Rectal smooth muscle tissue (tissue), 1 donor: ENCODE measurements at regions not wholly inside any gene's neighbourhood (a gene's known extent, or its start where the extent isn't known, plus 50 kb on each side); places are given as distances from the start of the nearest gene placed in this dataset.
"Not testable (repeated sequence)": the region's sequence is repeated elsewhere in the genome, so short reads cannot be mapped to it uniquely, and the experiment has no call there.

ENCODE experiments used
- H3K27ac ChIP-seq: one replicate; pipeline ENCODE4 v1.7.0; 2013; ENCODE audit warnings: low read depth, low read length, inconsistent platforms
- H3K27me3 ChIP-seq: one replicate; pipeline ENCODE4 v1.7.0; 2013; ENCODE audit warnings: low read length; ENCODE audit not compliant: control insufficient read depth, insufficient read depth
- H3K36me3 ChIP-seq: one replicate; pipeline ENCODE4 v1.7.0; 2013; ENCODE audit warnings: low read length; ENCODE audit not compliant: control insufficient read depth, insufficient read depth
- H3K4me1 ChIP-seq: one replicate; pipeline ENCODE4 v1.7.0; 2013; ENCODE audit warnings: low read length; ENCODE audit not compliant: control insufficient read depth, insufficient read depth
- H3K4me3 ChIP-seq: one replicate; pipeline ENCODE4 v1.7.0; 2013; ENCODE audit warnings: low read length
- H3K9ac ChIP-seq: one replicate; pipeline ENCODE4 v1.7.0; 2013; ENCODE audit warnings: low read length

DNA sequence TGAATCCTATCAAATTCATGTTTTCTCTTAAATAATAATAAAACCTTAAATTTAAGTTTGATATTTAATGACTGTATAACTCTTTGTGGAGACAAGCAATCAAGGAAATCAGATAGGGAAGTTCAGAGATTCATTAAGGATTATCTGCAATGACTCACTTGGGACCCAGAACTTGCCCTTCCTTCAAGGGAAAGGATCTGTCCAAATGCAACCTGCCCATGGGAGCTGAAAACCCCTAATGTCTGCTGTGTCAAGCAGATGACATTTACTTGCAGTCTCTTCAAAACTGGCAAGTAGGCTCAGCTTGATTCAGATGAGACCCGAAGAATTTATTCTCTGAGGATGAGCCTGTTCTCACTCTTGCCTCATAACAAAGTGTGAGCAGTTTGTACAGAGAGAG is 1577.6 kb downstream of the EFNA5 start:
- Histone ChIP-seq H3K4me1 (peaks cover 3% of the 10 kb centered on the region), H3K27ac (no peak overlapping the region), H3K9ac (no peak overlapping the region), H3K4me3 (no peak overlapping the region), H3K36me3 (no peaks in the 10 kb centered on the region), H3K27me3 (no peaks in the 10 kb centered on the region)

DNA sequence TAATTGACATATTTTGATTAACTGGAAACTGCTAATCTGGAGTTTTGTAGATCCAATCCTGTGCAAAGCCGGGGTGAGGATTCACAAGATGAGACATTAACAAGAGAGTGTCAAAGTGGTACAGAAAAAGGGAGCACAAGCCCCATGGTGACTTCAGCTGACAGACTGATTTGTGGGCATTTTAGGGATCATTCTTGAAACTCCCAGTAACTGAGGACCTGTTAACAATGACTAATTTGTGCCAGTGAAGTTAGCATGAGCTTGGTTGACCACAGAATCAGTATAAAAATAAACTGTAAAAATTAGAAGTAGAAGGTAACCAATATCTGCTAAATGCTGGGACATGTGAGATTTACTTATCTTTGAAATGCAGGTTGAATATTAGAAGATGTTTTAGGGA is 1578.3 kb downstream of the EFNA5 start:
- Histone ChIP-seq H3K36me3 (no peaks in the 10 kb centered on the region), H3K27me3 (no peaks in the 10 kb centered on the region), H3K27ac (no peak overlapping the region), H3K4me3 (no peak overlapping the region), H3K4me1 (peaks cover 3% of the 10 kb centered on the region), H3K9ac (no peak overlapping the region)

DNA sequence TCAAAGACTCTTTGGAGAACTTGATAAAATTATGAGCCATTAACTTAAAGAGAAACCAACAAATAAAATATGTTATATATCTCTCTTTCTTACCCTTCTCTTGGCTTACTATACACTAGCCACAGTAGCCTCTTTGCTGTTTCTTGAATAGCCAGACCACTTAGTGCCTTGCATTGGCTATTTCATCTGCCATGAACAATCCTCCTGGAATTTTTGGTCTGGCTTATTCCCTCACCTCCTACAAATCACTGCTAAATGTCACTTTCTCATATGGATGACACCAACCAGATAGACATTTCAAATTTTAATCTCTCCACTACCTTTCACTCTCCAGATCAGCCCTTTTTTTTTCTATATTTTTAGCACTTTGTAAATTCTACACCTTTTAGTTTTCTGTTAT is 1581.7 kb downstream of the EFNA5 start:
- H3K27ac ChIP-seq: no peak overlapping the region
- no peak overlapping the region for H3K4me3 ChIP-seq
- peaks cover 3% of the 10 kb centered on the region for H3K4me1 ChIP-seq
- no peak overlapping the region for H3K9ac ChIP-seq
- no peaks in the 10 kb centered on the region for H3K36me3 ChIP-seq
- no peaks in the 10 kb centered on the region for H3K27me3 ChIP-seq

DNA sequence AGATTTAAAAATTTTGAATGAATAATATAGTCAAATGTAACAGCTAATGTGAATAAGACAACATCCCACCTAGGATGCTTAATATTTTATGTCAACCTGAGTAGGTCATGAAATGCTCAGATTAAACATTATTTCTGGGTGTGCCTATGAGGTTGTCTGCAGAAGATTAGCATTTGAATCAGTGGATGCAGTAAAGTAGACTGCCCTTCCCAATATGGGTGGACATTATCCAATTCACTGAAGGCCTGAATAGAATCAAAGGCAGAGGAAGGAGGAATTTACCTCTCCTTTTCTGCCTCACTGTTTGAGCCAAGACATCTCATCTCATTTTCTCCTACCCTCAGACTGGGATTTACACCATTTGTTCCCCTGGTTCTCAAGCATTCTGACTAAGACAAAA is 1582.3 kb downstream of the EFNA5 start:
- no peak overlapping the region for H3K4me3 ChIP-seq
- no peak overlapping the region for H3K9ac ChIP-seq
- no peaks in the 10 kb centered on the region for H3K27me3 ChIP-seq
- H3K4me1 ChIP-seq: peaks cover 3% of the 10 kb centered on the region
- no peaks in the 10 kb centered on the region for H3K36me3 ChIP-seq
- H3K27ac ChIP-seq: no peak overlapping the region

DNA sequence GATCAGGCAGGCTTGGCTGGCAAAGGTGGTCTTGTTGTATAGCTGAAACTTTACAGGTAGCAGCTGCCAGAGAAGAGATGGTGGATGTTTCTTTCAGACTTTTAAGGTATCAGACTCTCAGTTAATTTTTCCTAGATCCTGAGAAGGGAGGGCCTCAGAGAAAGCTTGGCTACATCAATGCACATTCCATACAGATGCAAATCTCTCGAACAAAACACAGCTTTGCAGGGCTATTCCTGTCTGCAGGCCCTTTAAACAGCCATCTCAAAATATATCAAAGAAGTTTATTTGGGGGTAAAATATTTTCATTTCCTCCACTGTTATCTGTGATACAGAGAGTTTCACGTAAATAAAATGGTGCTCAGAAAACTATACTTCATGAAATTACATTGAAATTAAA is 1584.4 kb downstream of the EFNA5 start:
- H3K27ac ChIP-seq: no peak overlapping the region
- no peaks in the 10 kb centered on the region for H3K4me1 ChIP-seq
- H3K9ac ChIP-seq: no peak overlapping the region
- no peak overlapping the region for H3K4me3 ChIP-seq
- H3K27me3 ChIP-seq: no peaks in the 10 kb centered on the region
- no peaks in the 10 kb centered on the region for H3K36me3 ChIP-seq

DNA sequence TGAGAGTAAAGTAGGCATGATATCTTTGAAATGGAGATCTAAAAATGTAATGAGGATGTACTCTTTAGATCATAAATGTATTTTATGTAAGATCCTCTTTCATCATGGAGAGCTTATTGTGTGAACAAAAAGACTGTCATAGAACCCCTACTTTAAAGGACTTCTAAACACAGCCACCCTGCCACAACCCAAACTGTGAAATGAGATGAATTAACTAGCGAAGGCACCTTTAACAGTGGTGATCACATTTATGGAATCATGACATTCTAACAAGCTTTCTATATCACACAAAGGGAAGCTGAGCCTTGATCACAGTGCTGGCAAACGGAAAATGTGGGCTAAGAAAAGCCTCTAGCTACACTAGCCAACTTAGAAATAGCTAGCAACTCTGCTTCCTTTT is 1585.2 kb downstream of the EFNA5 start:
- Histone ChIP-seq H3K9ac (no peak overlapping the region), H3K27ac (no peak overlapping the region), H3K4me3 (no peak overlapping the region), H3K4me1 (no peaks in the 10 kb centered on the region), H3K27me3 (no peaks in the 10 kb centered on the region), H3K36me3 (no peaks in the 10 kb centered on the region)

DNA sequence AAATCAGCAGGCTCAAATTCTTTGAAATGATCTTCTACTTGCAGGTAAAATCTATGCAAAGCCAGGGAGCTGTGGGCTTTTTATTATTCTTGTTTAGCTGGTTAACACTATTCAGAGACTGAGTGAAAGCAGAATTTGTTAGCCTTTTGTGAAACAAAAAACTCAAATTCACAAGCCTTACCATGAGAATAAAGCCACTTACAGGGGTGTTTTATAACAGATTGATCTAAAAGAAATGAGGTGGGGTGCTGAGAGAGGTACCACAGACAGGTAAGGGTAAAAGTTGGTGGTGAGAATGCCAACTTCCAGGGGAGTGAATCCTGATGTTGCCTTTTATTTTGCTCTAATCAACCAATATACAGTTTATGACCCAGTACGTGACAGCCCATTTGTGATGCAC is 1585.6 kb downstream of the EFNA5 start:
- H3K27ac ChIP-seq: no peak overlapping the region
- no peaks in the 10 kb centered on the region for H3K36me3 ChIP-seq
- no peaks in the 10 kb centered on the region for H3K4me1 ChIP-seq
- no peak overlapping the region for H3K4me3 ChIP-seq
- H3K27me3 ChIP-seq: no peaks in the 10 kb centered on the region
- no peak overlapping the region for H3K9ac ChIP-seq

DNA sequence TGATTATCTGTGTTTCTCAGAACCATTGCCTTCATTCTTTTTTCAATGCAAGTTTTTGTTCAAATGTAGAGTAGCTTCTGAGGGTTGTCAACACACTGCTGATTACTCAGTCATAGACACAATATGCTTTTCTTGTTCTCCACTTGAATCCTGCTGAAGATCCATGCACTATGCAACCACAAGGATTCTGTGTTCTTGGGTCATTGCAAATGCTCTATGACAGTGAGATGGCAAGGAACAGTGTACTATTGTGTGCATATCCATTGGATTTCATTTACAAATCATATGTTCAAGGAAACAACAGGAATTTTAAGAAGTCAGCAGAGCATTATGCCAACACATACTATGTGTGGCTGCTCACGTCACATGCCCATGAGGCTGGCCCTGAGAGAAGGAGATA is 1590.2 kb downstream of the EFNA5 start:
- no peaks in the 10 kb centered on the region for H3K36me3 ChIP-seq
- no peaks in the 10 kb centered on the region for H3K27me3 ChIP-seq
- no peak overlapping the region for H3K4me3 ChIP-seq
- no peak overlapping the region for H3K9ac ChIP-seq
- no peak overlapping the region for H3K27ac ChIP-seq
- no peaks in the 10 kb centered on the region for H3K4me1 ChIP-seq

DNA sequence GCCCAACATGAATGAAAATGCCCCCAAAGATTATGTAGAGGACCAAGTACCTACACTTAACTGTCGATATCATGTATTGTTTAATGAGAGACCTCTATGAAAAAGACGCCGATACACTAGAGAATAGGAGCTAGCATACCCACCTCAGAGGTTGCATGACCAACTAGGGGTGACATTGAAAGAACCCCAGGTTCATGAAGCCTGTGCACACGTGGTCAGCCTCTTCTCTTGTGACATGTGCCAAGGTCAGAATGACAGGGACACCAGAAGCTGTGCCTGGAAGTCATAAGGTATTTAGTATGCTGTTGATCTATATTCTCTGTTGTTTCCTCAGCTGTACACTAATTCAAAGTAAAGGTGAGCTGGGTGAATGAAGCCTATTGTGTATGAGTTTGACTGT is 1594.1 kb downstream of the EFNA5 start:
- H3K27ac ChIP-seq: no peak overlapping the region
- no peak overlapping the region for H3K9ac ChIP-seq
- H3K4me3 ChIP-seq: no peak overlapping the region
- H3K4me1 ChIP-seq: no peaks in the 10 kb centered on the region
- H3K36me3 ChIP-seq: no peaks in the 10 kb centered on the region
- H3K27me3 ChIP-seq: no peaks in the 10 kb centered on the region

DNA sequence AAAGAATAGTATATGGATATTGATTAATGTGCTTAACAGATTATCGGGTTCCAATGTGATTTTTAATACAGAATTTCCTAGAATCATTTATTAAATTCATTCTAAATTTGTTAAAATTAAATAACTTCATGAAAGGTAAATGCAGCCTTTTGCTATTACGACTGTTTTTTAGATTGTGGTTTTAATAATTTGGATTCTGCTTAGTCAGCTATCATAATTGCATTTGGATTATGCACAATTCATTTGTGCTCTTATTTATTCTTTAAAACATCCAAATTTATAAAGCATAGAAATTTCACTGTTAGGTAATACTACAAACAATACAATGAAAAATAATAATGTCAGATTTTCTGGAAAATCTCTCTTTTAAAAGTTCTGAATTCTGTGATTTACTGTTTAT is 1598.5 kb downstream of the EFNA5 start:
- Histone ChIP-seq H3K27me3 (no peaks in the 10 kb centered on the region), H3K36me3 (no peaks in the 10 kb centered on the region), H3K4me3 (no peak overlapping the region), H3K9ac (no peak overlapping the region), H3K27ac (no peak overlapping the region), H3K4me1 (no peaks in the 10 kb centered on the region)

DNA sequence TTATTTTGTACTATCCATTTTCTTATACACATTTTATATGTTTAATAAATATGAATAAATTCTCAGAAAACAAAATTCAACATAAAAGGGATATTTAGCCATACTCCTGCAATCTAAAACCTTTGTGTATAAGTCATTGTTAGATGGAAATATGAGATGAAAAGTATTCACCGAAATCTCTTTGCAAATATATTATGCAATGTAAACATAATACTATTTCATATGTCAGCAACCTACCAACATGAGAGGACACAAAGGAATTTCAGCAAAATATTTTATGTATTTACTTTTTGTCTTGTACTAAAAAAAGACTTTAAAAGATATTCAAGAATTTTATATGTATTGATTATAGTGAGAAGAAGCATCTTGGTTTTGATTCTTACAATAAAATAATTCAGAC is 1623.4 kb downstream of the EFNA5 start:
- Histone ChIP-seq H3K4me1 (no peaks in the 10 kb centered on the region), H3K9ac (no peak overlapping the region), H3K36me3 (no peaks in the 10 kb centered on the region), H3K27me3 (no peaks in the 10 kb centered on the region), H3K4me3 (no peak overlapping the region), H3K27ac (no peak overlapping the region)

DNA sequence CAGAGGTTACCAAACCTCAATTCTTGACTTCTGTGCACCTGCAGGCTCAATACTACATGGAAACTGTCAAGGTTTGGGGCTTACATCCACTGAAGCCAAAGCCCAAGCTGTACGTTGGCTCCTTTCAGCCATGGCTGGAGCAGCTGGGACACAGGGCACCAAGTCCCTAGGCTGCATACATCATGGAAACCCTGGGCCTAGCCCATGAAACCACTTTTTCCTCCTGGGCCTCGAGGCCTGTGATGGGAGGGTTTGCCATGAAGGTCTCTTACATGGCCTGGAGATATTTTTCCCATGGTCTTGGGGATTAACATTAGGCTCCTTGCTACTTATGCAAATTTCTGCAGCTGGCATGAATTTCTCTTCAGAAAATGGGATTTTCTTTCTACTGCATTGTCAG is 1638.7 kb downstream of the EFNA5 start:
- not testable (repeated sequence) for H3K4me3 ChIP-seq, H3K36me3 ChIP-seq, H3K27me3 ChIP-seq, H3K9ac ChIP-seq, H3K27ac ChIP-seq, H3K4me1 ChIP-seq

DNA sequence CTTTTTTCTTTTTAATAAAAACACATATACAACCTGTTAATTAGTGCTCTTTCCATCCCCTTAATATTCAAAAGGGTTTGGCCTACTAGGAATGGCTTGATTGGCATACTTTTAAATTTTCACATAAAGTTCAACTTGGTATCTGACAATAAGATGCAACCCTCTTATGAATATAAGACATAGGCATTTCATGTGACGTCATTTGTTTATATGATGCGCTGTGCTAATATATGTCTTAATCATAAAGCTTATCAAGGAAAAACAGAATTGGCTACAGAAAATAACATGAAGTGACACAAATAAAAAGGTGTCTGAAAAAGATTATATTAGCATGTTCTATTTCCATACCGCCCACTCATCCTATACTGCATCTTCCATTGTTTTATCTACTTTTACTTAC is 1642.4 kb downstream of the EFNA5 start:
- Histone ChIP-seq H3K9ac (no peak overlapping the region), H3K36me3 (no peaks in the 10 kb centered on the region), H3K27ac (no peak overlapping the region), H3K4me1 (no peaks in the 10 kb centered on the region), H3K27me3 (no peaks in the 10 kb centered on the region), H3K4me3 (no peak overlapping the region)

DNA sequence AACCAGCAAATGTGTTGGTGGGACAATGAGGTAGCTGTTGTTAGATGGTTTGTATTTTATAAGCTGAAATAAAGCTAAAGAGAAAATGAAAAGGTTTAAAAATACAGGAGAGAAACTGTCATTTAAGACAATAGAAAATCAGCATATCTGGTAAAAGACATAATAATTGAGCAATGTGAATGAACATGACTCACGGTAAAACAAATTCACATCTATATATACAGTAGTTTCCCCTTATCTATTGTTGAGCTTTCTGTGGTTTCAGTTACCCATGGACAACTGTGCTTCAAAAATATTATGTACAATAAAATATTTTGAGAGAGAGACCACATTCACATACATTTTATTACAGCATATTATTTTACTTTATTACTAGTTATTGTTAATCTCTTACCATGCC is 1649.8 kb downstream of the EFNA5 start:
- Histone ChIP-seq H3K4me1 (no peaks in the 10 kb centered on the region), H3K27ac (no peak overlapping the region), H3K4me3 (no peak overlapping the region)

More for the DNA sequence above, 1649.8 kb downstream of the EFNA5 start:
- Histone ChIP-seq H3K36me3 (no peaks in the 10 kb centered on the region), H3K27me3 (no peaks in the 10 kb centered on the region), H3K9ac (no peak overlapping the region)
